Right lobe of liver (tissue), 4 donors: ENCODE measurements at regions not wholly inside any gene's neighbourhood (a gene's known extent, or its start where the extent isn't known, plus 50 kb on each side); places are given as distances from the start of the nearest gene placed in this dataset.

Source experiments
- CTCF ChIP-seq, 4 donors: fragments of 200-600 bp in 3 of 4; fragments of 450-650 bp in 1 of 4; IDR thresholded peaks; one replicate each; pipeline versions ENCODE4 v1.5.1 to v1.8.0; 2016 to 2022; ENCODE audit warnings: antibody characterized with exemption in 4 of 4, mild to moderate bottlenecking in 2 of 4
- POLR2A ChIP-seq: fragments of 450-650 bp; IDR thresholded peaks from one replicate; pipeline ENCODE4 v1.6.1; 2017; ENCODE audit warnings: antibody characterized with exemption, mild to moderate bottlenecking
- donor health status: DM: no; HTN: no; CAD: no.
- donor health status: DM: no; HTN: no; CAD: no.
- donor health status: DM: no; HTN: yes; CAD: no.

DNA sequence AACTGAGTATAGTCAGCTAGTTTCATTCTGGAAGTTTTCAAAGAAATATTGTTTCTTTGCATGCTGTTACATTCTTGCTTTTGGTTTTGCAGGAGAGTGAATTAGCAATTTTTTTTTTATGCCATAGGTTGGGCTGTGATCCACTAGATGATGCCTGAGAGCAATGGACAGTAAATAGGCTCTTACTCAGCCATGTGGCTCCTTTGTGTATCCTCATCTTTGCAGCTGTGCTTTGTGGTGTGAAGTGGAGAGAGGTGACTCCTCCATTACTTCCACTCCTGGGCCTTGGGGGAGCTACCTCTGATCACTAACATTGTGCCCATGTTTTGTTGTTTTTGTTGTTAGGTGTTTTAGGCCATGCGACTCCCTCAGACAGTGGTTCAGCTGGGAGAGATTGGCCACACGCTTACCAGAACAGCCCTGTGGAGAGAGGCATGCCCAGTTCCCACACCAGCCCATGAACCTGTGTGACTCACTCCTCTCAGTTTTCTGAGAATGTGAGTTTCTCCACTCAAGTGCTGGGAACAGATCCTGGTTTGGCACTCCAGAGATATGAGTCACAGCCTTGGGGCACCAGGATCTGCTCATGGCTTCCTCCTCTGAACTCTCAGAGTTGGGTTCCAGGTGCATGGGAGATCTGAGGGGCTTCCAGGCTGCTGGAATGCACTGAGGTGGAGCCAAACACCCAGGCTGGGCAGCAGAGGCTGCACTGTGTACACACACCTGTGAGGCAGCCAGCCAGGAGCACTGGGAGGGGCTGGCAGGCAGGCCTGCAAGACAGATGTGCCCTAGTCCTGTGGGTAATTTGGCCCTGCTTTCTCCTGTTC lies 785.3 kb downstream of the ROBO2 start:
- TF ChIP-seq CTCF (IDR thresholded peaks at IDR 0.05) (no peak), POLR2A (no peak)
